HEK293 (cell line): ENCODE measurements at regions not wholly inside any gene's neighbourhood (a gene's known extent, or its start where the extent isn't known, plus 50 kb on each side); places are given as distances from the start of the nearest gene placed in this dataset.

Experiments used
- GLI2 ChIP-seq: fragments of 450-650 bp; formaldehyde crosslinking; IDR thresholded peaks from 2 replicates; pipeline ENCODE4; 2017; ENCODE audit warnings: missing biosample characterization, missing genetic modification characterization, low read depth, borderline replicate concordance
- HOXD13 ChIP-seq: sonication (generic); formaldehyde crosslinking; IDR thresholded peaks from 2 replicates; pipeline ENCODE4 v1.8.0; 2022; ENCODE audit warnings: missing genetic modification reagents, borderline replicate concordance
- IKZF3 ChIP-seq: fragments of 450-650 bp; IDR thresholded peaks from 2 replicates; pipeline ENCODE4 v1.5.0; 2018; ENCODE audit warnings: missing biosample characterization, mild to moderate bottlenecking, missing genetic modification characterization, moderate library complexity
- SALL2 ChIP-seq: fragments of 450-650 bp; formaldehyde crosslinking; IDR thresholded peaks from 2 replicates; pipeline ENCODE4 v1.5.0; 2017; ENCODE audit warnings: missing biosample characterization, mild to moderate bottlenecking, missing genetic modification characterization, borderline replicate concordance
- SP7 ChIP-seq: fragments of 450-650 bp; formaldehyde crosslinking; IDR thresholded peaks from 2 replicates; pipeline ENCODE4 v1.5.1; 2016; ENCODE audit warnings: missing biosample characterization, missing genetic modification characterization
- ZBTB1 ChIP-seq: fragments of 450-650 bp; formaldehyde crosslinking; IDR thresholded peaks from 2 replicates; pipeline ENCODE4 v1.5.1; 2016; ENCODE audit warnings: missing biosample characterization, missing genetic modification characterization
- ZFP3 ChIP-seq: fragments of 450-650 bp; formaldehyde crosslinking; IDR thresholded peaks from 2 replicates; pipeline ENCODE4 v1.5.1; 2016; ENCODE audit warnings: low read depth, missing biosample characterization, missing genetic modification characterization
- ZNF169 ChIP-seq: fragments of 450-650 bp; formaldehyde crosslinking; IDR thresholded peaks from 2 replicates; pipeline ENCODE4 v1.5.1; 2016; ENCODE audit warnings: missing biosample characterization, missing genetic modification characterization
- ZNF184 ChIP-seq: fragments of 450-650 bp; IDR thresholded peaks from 2 replicates; pipeline ENCODE4 v1.5.1; 2018; ENCODE audit warnings: missing biosample characterization, mild to moderate bottlenecking, missing genetic modification characterization
- ZNF239 ChIP-seq: fragments of 450-650 bp; formaldehyde crosslinking; IDR thresholded peaks from 2 replicates; pipeline ENCODE4 v1.5.1; 2016; ENCODE audit warnings: missing biosample characterization, missing genetic modification characterization
- ZNF335 ChIP-seq: fragments of 450-650 bp; formaldehyde crosslinking; conservative IDR thresholded peaks from 2 replicates; pipeline ENCODE4 v1.5.1; 2016; ENCODE audit warnings: missing biosample characterization, missing genetic modification characterization
- ZNF354C ChIP-seq: fragments of 450-650 bp; formaldehyde crosslinking; IDR thresholded peaks from 2 replicates; pipeline ENCODE4 v1.5.1; 2016; ENCODE audit warnings: missing biosample characterization, missing genetic modification characterization, low read depth, borderline replicate concordance
- ZNF394 ChIP-seq: fragments of 450-650 bp; formaldehyde crosslinking; IDR thresholded peaks from 2 replicates; pipeline ENCODE4 v1.5.1; 2016; ENCODE audit warnings: missing biosample characterization, missing genetic modification characterization, mild to moderate bottlenecking, moderate library complexity, borderline replicate concordance
- ZNF48 ChIP-seq: fragments of 450-650 bp; formaldehyde crosslinking; IDR thresholded peaks from 2 replicates; pipeline ENCODE4 v1.5.1; 2016; ENCODE audit warnings: missing biosample characterization, missing genetic modification characterization
- ZNF514 ChIP-seq: fragments of 450-650 bp; formaldehyde crosslinking; IDR thresholded peaks from 2 replicates; pipeline ENCODE4 v1.5.1; 2016; ENCODE audit warnings: missing biosample characterization, missing genetic modification characterization
- ZNF529 ChIP-seq: fragments of 450-650 bp; formaldehyde crosslinking; IDR thresholded peaks from 2 replicates; pipeline ENCODE4 v1.5.1; 2017; ENCODE audit warnings: missing genetic modification characterization, missing biosample characterization; ENCODE audit not compliant: insufficient replicate concordance
- ZNF555 ChIP-seq: fragments of 450-650 bp; formaldehyde crosslinking; conservative IDR thresholded peaks from 2 replicates; pipeline ENCODE4 v1.5.1; 2017; ENCODE audit warnings: missing biosample characterization, mild to moderate bottlenecking, missing genetic modification characterization, inconsistent platforms
- ZNF664 ChIP-seq: fragments of 450-650 bp; formaldehyde crosslinking; IDR thresholded peaks from 2 replicates; pipeline ENCODE4 v1.5.1; 2016; ENCODE audit warnings: missing biosample characterization, missing genetic modification characterization
- ZNF677 ChIP-seq: fragments of 450-650 bp; IDR thresholded peaks from 2 replicates; pipeline ENCODE4 v1.5.0; 2018; ENCODE audit warnings: missing biosample characterization, mild to moderate bottlenecking, missing genetic modification characterization, moderate library complexity
- ZNF785 ChIP-seq: fragments of 450-650 bp; formaldehyde crosslinking; IDR thresholded peaks from 2 replicates; pipeline ENCODE4 v1.5.1; 2016; ENCODE audit warnings: missing biosample characterization, missing genetic modification characterization
- ZNF843 ChIP-seq: fragments of 450-650 bp; formaldehyde crosslinking; IDR thresholded peaks from 2 replicates; pipeline ENCODE4 v1.5.1; 2016; ENCODE audit warnings: missing biosample characterization, missing genetic modification characterization
- ZSCAN16 ChIP-seq: fragments of 450-650 bp; formaldehyde crosslinking; IDR thresholded peaks from 2 replicates; pipeline ENCODE4 v1.5.1; 2016; ENCODE audit warnings: missing biosample characterization, missing genetic modification characterization
- ZSCAN30 ChIP-seq: fragments of 450-650 bp; IDR thresholded peaks from 2 replicates; pipeline ENCODE4 v1.5.1; 2018; ENCODE audit warnings: missing biosample characterization, mild to moderate bottlenecking, missing genetic modification characterization, moderate library complexity
- ZXDB ChIP-seq: fragments of 450-650 bp; formaldehyde crosslinking; IDR thresholded peaks from 2 replicates; pipeline ENCODE4 v1.5.1; 2016; ENCODE audit warnings: missing biosample characterization, missing genetic modification characterization
- TF ChIP-seq, protein P1 (sequence below): fragments of 450-650 bp; formaldehyde crosslinking; conservative IDR thresholded peaks from 2 replicates; pipeline ENCODE4 v1.5.1; 2016; ENCODE audit warnings: low read depth, missing biosample characterization, missing genetic modification characterization
- TF ChIP-seq, protein P2 (sequence below): fragments of 450-650 bp; formaldehyde crosslinking; IDR thresholded peaks from 2 replicates; pipeline ENCODE4 v1.5.1; 2016; ENCODE audit warnings: missing biosample characterization, missing genetic modification characterization
- TF ChIP-seq, protein P3 (sequence below): fragments of 450-650 bp; formaldehyde crosslinking; conservative IDR thresholded peaks from 2 replicates; pipeline ENCODE4 v1.5.1; 2016; ENCODE audit warnings: low read depth, missing biosample characterization, missing genetic modification characterization
- TF ChIP-seq, protein P4 (sequence below): fragments of 450-650 bp; IDR thresholded peaks from 2 replicates; pipeline ENCODE4 v1.5.1; 2018; ENCODE audit warnings: missing biosample characterization, mild to moderate bottlenecking, missing genetic modification characterization
- TF ChIP-seq, protein P5 (sequence below): fragments of 450-650 bp; formaldehyde crosslinking; optimal IDR thresholded peaks from 2 replicates; pipeline ENCODE3; 2016; ENCODE audit warnings: missing biosample characterization, mild to moderate bottlenecking, missing genetic modification characterization

DNA sequence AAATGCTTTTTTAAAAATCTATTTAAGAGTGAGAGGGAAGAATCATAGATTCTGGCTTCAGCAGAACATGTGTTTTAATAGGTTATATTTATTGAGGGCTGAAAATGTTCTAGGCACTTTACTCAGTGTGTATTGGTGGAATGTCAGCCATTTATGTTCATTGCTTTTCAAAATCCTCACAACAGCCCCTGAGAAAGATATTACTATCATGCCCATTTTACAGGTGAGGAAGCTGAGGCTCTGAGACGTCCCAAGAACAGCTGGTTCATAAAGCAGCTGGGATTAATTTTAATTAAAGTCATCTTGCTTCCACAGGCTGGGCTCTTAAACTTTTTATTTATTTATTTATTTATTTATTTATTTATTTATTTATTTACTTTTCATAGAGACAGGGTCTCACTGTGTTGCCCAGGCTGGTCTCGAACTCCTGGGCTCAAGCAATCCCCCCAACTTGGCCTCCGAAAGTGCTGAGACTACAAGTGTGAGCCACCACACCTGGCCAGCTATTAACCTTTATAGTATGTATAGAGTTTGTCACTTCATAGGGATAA is 364.6 kb downstream of the SHQ1 start (continued):
- TF ChIP-seq, protein P1, sequence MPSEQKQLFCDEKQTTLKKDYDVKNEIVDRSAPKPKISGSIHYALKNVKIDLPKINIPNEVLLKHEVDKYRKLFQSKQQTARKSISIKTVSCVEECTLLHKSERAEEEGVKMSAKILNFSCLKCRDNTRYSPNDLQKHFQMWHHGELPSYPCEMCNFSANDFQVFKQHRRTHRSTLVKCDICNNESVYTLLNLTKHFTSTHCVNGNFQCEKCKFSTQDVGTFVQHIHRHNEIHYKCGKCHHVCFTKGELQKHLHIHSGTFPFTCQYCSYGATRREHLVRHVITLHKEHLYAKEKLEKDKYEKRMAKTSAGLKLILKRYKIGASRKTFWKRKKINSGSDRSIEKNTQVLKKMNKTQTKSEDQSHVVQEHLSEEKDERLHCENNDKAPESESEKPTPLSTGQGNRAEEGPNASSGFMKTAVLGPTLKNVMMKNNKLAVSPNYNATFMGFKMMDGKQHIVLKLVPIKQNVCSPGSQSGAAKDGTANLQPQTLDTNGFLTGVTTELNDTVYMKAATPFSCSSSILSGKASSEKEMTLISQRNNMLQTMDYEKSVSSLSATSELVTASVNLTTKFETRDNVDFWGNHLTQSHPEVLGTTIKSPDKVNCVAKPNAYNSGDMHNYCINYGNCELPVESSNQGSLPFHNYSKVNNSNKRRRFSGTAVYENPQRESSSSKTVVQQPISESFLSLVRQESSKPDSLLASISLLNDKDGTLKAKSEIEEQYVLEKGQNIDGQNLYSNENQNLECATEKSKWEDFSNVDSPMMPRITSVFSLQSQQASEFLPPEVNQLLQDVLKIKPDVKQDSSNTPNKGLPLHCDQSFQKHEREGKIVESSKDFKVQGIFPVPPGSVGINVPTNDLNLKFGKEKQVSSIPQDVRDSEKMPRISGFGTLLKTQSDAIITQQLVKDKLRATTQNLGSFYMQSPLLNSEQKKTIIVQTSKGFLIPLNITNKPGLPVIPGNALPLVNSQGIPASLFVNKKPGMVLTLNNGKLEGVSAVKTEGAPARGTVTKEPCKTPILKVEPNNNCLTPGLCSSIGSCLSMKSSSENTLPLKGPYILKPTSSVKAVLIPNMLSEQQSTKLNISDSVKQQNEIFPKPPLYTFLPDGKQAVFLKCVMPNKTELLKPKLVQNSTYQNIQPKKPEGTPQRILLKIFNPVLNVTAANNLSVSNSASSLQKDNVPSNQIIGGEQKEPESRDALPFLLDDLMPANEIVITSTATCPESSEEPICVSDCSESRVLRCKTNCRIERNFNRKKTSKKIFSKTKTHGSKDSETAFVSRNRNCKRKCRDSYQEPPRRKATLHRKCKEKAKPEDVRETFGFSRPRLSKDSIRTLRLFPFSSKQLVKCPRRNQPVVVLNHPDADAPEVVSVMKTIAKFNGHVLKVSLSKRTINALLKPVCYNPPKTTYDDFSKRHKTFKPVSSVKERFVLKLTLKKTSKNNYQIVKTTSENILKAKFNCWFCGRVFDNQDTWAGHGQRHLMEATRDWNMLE (tag by site-specific recombination) = peak; percentile 87
- TF ChIP-seq ZNF239 (tag by site-specific recombination) = no peak
- peak; percentile 52; the same call in 1 of the 2 replicates for TF ChIP-seq ZXDB (tag by site-specific recombination)
- TF ChIP-seq SALL2 (tag by site-specific recombination) = no peak
- TF ChIP-seq ZNF335 = no peak
- TF ChIP-seq ZNF354C (tag by site-specific recombination) = no peak
- TF ChIP-seq, protein P2, sequence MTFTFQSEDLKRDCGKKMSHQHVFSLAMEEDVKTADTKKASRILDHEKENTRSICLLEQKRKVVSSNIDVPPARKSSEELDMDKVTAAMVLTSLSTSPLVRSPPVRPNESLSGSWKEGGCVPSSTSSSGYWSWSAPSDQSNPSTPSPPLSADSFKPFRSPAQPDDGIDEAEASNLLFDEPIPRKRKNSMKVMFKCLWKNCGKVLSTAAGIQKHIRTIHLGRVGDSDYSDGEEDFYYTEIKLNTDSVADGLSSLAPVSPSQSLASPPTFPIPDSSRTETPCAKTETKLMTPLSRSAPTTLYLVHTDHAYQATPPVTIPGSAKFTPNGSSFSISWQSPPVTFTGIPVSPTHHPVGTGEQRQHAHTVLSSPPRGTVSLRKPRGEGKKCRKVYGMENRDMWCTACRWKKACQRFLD (tag by site-specific recombination) = no peak
- no peak for TF ChIP-seq HOXD13 (CRISPR knock-in tag)
- TF ChIP-seq, protein P3, sequence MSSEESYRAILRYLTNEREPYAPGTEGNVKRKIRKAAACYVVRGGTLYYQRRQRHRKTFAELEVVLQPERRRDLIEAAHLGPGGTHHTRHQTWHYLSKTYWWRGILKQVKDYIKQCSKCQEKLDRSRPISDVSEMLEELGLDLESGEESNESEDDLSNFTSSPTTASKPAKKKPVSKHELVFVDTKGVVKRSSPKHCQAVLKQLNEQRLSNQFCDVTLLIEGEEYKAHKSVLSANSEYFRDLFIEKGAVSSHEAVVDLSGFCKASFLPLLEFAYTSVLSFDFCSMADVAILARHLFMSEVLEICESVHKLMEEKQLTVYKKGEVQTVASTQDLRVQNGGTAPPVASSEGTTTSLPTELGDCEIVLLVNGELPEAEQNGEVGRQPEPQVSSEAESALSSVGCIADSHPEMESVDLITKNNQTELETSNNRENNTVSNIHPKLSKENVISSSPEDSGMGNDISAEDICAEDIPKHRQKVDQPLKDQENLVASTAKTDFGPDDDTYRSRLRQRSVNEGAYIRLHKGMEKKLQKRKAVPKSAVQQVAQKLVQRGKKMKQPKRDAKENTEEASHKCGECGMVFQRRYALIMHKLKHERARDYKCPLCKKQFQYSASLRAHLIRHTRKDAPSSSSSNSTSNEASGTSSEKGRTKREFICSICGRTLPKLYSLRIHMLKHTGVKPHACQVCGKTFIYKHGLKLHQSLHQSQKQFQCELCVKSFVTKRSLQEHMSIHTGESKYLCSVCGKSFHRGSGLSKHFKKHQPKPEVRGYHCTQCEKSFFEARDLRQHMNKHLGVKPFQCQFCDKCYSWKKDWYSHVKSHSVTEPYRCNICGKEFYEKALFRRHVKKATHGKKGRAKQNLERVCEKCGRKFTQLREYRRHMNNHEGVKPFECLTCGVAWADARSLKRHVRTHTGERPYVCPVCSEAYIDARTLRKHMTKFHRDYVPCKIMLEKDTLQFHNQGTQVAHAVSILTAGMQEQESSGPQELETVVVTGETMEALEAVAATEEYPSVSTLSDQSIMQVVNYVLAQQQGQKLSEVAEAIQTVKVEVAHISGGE (tag by site-specific recombination) = peak; percentile 73
- TF ChIP-seq ZNF514 (tag by site-specific recombination) = no peak
- no peak for TF ChIP-seq ZNF677
- no peak for TF ChIP-seq ZNF184 (tag by site-specific recombination)
- TF ChIP-seq ZNF664 = peak; percentile 66
- TF ChIP-seq ZSCAN30 (tag by site-specific recombination) = no peak
- TF ChIP-seq, protein P4, sequence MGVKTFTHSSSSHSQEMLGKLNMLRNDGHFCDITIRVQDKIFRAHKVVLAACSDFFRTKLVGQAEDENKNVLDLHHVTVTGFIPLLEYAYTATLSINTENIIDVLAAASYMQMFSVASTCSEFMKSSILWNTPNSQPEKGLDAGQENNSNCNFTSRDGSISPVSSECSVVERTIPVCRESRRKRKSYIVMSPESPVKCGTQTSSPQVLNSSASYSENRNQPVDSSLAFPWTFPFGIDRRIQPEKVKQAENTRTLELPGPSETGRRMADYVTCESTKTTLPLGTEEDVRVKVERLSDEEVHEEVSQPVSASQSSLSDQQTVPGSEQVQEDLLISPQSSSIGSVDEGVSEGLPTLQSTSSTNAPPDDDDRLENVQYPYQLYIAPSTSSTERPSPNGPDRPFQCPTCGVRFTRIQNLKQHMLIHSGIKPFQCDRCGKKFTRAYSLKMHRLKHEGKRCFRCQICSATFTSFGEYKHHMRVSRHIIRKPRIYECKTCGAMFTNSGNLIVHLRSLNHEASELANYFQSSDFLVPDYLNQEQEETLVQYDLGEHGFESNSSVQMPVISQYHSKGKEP (tag by site-specific recombination) = no peak
- TF ChIP-seq ZNF394 (tag by site-specific recombination) = peak; percentile 87; the same call in 1 of the 2 replicates
- no peak for TF ChIP-seq ZNF48 (tag by site-specific recombination)
- no peak for TF ChIP-seq ZNF785 (tag by site-specific recombination)
- no peak for TF ChIP-seq ZNF529 (tag by site-specific recombination)
- no peak for TF ChIP-seq SP7 (tag by site-specific recombination)
- no peak for TF ChIP-seq ZFP3 (tag by site-specific recombination)
- TF ChIP-seq, protein P5, sequence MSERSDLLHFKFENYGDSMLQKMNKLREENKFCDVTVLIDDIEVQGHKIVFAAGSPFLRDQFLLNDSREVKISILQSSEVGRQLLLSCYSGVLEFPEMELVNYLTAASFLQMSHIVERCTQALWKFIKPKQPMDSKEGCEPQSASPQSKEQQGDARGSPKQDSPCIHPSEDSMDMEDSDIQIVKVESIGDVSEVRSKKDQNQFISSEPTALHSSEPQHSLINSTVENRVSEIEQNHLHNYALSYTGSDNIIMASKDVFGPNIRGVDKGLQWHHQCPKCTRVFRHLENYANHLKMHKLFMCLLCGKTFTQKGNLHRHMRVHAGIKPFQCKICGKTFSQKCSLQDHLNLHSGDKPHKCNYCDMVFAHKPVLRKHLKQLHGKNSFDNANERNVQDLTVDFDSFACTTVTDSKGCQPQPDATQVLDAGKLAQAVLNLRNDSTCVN (tag by site-specific recombination) = no peak
- TF ChIP-seq ZNF555 (tag by site-specific recombination) = peak; percentile 78
- TF ChIP-seq ZSCAN16 (tag by site-specific recombination) = no peak
- no peak for TF ChIP-seq ZBTB1 (tag by site-specific recombination)
- no peak for TF ChIP-seq ZNF843
- TF ChIP-seq IKZF3 = no peak
- TF ChIP-seq ZNF169 (tag by site-specific recombination) = no peak
- TF ChIP-seq GLI2 = peak; percentile 32; the same call in 1 of the 2 replicates
